ENCODE measurements at regions not wholly inside any gene's neighbourhood (a gene's known extent, or its start where the extent isn't known, plus 50 kb on each side); places are given as distances from the start of the nearest gene placed in this dataset.

DNA sequence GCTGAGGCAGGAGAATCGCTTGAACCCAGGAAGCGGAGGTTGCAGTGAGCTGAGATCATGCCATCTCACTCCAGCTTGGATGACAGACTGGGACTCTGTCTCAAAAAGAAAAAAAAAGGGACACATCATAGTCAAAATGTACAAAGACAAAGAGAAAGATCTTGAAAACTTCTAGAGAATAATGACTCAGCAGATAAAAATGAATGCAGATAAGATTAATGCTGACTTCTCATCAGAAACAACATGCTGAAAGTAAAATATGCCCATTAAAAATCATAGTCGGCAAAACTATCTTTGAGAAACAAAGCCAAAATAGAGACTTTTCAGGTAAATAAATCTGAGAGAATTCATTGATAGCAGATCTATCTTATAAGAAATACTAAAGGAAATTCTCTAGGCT is 271.1 kb upstream of the GPR149 start:
- Mint-ChIP-seq H3K36me3 (ENCODE audit: low read depth) (no peaks in the 10 kb centered on the region), H3K27me3 (ENCODE audit: low read depth) (peaks cover 4% of the 10 kb centered on the region), H3K9me3 (ENCODE audit: low read depth) (no peaks in the 10 kb centered on the region), H3K27ac (ENCODE audit: unreplicated experiment) (no peak overlapping the region), H3K4me3 (ENCODE audit: unreplicated experiment) (no peak overlapping the region), H3K4me1 (ENCODE audit: low read depth) (no peaks in the 10 kb centered on the region)
- no peak for DNase-seq (ENCODE audit: low spot score)
- TF ChIP-seq, protein P1, sequence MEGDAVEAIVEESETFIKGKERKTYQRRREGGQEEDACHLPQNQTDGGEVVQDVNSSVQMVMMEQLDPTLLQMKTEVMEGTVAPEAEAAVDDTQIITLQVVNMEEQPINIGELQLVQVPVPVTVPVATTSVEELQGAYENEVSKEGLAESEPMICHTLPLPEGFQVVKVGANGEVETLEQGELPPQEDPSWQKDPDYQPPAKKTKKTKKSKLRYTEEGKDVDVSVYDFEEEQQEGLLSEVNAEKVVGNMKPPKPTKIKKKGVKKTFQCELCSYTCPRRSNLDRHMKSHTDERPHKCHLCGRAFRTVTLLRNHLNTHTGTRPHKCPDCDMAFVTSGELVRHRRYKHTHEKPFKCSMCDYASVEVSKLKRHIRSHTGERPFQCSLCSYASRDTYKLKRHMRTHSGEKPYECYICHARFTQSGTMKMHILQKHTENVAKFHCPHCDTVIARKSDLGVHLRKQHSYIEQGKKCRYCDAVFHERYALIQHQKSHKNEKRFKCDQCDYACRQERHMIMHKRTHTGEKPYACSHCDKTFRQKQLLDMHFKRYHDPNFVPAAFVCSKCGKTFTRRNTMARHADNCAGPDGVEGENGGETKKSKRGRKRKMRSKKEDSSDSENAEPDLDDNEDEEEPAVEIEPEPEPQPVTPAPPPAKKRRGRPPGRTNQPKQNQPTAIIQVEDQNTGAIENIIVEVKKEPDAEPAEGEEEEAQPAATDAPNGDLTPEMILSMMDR (IDR thresholded peaks at IDR 0.05), result no peak

DNA sequence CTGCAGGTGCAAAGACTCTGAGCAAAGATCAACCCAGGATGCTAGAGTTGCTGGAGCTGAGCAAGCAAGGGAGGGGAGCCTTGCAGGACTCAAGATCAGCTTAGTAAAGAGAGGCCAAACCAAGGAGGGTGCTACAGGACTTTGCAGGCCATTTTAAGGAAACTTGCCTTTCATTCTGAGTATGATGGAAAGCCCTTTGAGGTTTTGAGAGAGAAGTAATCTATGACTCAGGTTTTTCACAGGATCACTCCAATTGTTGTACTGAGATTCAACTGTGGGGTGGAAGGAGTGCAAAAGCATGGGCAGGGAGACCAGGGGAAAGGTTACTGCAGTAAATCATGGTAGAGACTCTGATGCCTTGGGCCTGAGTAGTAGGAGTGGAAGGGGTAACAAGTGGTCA is 260.4 kb upstream of the GPR149 start:
- Mint-ChIP-seq H3K27ac (ENCODE audit: unreplicated experiment) (no peak overlapping the region), H3K36me3 (ENCODE audit: low read depth) (no peaks in the 10 kb centered on the region), H3K4me3 (ENCODE audit: unreplicated experiment) (no peak overlapping the region), H3K9me3 (ENCODE audit: low read depth) (no peaks in the 10 kb centered on the region), H3K4me1 (ENCODE audit: low read depth) (no peaks in the 10 kb centered on the region), H3K27me3 (ENCODE audit: low read depth) (no peaks in the 10 kb centered on the region)
- TF ChIP-seq, protein P1 (IDR thresholded peaks at IDR 0.05), result no peak
- DNase-seq (ENCODE audit: low spot score), result no peak

DNA sequence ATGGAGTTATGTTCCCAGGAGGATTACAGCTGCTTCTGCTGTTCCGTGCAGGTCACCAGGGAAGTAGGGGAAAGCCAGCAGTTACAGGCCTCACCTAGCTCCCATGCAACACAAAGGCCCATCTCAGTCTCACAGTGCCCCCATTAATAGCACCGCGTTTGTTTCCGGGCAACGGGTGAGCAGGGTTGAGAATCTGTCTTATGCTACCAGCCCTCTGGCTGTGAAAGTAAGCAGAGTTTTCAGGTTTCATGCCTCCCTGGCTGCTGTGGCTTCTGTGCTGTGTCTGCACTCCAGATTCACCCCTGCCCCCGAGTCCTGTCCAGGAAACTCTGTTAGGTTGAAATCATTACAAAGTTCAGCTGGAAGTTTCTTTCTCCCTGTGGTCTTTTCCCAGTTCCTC is 254.4 kb upstream of the GPR149 start:
- no peak overlapping the region for H3K4me3 Mint-ChIP-seq (ENCODE audit: unreplicated experiment)
- TF ChIP-seq, protein P1 (IDR thresholded peaks at IDR 0.05), result no peak
- DNase-seq (ENCODE audit: low spot score), result no peak
- H3K36me3 Mint-ChIP-seq (ENCODE audit: low read depth), result no peaks in the 10 kb centered on the region
- H3K27ac Mint-ChIP-seq (ENCODE audit: unreplicated experiment), result no peak overlapping the region
- peaks cover 11% of the 10 kb centered on the region for H3K9me3 Mint-ChIP-seq (ENCODE audit: low read depth)
- peaks cover 3% of the 10 kb centered on the region for H3K27me3 Mint-ChIP-seq (ENCODE audit: low read depth)
- no peaks in the 10 kb centered on the region for H3K4me1 Mint-ChIP-seq (ENCODE audit: low read depth)

DNA sequence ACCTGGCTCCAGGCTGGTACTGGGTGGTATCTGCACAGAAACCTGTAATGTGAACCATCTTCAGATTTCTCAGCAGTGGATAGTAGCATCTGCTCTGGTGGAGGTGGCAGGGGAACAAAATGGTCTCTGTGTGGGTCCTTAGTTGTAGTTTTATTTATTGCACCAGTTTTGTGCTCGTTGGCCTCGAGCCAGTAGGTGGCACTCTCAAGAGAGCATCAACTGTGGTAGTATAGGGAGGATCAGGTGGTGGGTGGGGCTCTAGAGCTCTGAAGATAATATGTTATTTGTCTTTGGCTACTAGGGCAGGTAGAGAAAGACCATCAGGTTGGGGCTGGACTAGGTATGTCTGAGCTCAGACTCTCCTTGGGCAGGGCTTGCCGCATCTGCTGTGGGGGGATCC is 254.0 kb upstream of the GPR149 start:
- H3K4me1 Mint-ChIP-seq (ENCODE audit: low read depth), result no peaks in the 10 kb centered on the region
- H3K27ac Mint-ChIP-seq (ENCODE audit: unreplicated experiment), result no peak overlapping the region
- H3K27me3 Mint-ChIP-seq (ENCODE audit: low read depth), result peaks cover 3% of the 10 kb centered on the region
- no peak for DNase-seq (ENCODE audit: low spot score)
- no peak overlapping the region for H3K4me3 Mint-ChIP-seq (ENCODE audit: unreplicated experiment)
- peaks cover 11% of the 10 kb centered on the region for H3K9me3 Mint-ChIP-seq (ENCODE audit: low read depth)
- H3K36me3 Mint-ChIP-seq (ENCODE audit: low read depth), result no peaks in the 10 kb centered on the region
- TF ChIP-seq, protein P1 (IDR thresholded peaks at IDR 0.05), result no peak

DNA sequence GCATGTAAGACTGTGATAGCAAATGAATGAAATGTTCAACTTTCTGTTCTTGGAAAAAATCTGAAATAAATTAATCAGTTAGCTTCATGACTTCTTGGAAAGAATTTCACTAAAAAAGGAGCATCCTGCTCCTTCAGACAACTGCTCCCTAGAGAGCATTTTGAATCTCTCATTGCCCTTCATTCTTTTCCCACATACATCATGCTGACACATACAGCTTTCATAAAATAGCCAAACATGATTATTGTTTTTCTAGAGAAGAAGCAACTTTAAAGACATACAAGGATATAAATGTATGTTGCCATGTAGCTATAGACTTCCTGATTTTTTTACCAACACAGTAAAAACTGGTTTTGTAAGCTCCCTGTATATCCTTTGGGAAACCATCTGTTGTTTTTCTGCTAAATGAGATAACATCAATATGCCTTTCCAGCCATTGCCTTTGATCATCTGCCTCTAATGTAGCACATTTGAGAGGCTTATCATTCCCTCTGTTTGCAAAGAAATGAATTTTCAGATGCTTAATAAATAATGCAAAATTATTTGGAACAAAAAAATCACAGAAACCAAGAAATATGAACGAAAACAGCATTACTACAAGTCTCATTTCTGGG is 248.2 kb upstream of the GPR149 start:
- Mint-ChIP-seq H3K27ac (ENCODE audit: unreplicated experiment) (no peak overlapping the region), H3K36me3 (ENCODE audit: low read depth) (no peaks in the 10 kb centered on the region), H3K4me1 (ENCODE audit: low read depth) (no peaks in the 10 kb centered on the region), H3K4me3 (ENCODE audit: unreplicated experiment) (no peak overlapping the region), H3K27me3 (ENCODE audit: low read depth) (no peaks in the 10 kb centered on the region), H3K9me3 (ENCODE audit: low read depth) (peaks cover 4% of the 10 kb centered on the region)
- DNase-seq (ENCODE audit: low spot score), result no peak
- TF ChIP-seq, protein P1 (IDR thresholded peaks at IDR 0.05), result no peak
